NCI-H524 treated with DMSO at 0.1 percent for 48 hours (cell line): ENCODE measurements at regions not wholly inside any gene's neighbourhood (a gene's known extent, or its start where the extent isn't known, plus 50 kb on each side); places are given as distances from the start of the nearest gene placed in this dataset.

Source experiments
- DNase-seq: peaks from one replicate; lab custom pipeline; 2025; lab: John Stamatoyannopoulos, UW

DNA sequence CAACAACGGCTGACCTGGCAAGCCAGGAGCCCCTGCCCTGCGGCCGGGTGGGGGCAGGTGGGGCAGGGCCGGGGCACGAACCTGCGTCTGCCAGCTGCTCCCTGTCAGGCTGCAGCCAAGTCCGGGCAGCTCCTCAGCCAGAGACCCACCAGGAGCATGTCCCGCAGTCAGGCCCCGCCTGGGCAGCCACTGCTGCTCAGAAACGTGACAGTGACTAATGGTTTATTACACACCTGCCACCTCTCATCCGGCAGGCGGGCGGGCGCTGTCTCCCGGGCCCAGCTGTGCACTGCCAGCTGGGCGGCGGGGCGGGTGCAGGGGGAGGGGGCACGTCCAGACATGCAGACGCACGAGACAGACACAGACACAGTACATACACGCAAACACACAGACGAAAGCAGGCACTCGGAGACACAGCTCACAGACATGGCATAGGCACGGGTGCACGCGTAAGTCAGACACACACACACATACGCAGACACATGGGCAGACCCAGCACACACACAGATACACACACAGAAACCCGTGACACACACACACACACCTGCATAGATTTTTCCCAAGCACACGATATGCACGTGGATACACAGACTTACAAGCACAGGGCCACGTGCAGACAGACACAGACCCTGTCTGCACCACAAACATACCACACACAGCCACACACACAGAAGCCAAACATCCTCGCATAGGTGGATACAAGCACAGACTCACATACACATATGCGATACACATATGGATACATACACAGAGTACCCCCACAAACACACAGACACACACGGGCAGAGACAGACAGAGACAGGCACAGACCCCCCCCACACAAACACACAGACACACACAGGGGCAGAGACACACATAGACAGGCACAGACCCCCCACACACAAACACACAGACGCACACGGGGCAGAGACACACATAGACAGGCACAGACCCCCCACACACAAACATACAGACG is 248.3 kb upstream of the CIBAR2 start:
- DNase-seq = peak; percentile 92

DNA sequence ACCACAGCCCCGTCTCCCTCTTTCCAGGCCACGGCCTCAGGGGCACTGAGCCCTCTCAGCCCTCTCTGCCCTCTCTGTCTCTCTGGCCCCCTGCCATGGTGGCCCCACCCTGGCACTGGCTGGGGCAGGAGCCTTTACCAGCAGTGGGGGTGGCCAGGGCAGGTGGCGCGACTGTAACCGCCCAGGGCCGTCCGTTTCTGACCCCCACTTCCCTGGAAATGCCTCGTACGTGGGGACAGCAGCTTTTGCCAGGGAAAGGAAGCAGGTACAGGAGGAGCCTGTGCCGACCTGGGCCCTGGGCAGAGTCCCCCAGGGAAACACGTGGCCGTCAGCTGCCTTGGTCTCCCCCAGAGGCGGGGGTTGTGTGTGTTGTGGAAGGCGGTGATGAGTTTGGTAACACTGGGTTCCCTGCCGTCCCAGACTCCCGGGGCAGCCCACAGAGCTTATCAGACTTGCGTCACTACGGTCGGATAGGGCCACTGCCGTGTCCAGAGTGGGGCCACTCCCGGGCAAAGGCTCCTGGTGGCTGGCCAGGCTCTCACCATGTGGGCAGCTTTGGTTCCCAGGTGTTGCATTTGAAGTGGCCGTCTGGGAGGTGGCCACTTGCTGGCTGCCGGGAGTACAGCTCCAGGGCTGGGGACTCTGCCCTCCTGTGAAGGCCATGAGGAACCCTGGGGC is 249.3 kb upstream of the CIBAR2 start:
- no peak for DNase-seq

GRCh38 chr16:85362443-85362842 is 250.2 kb upstream of the CIBAR2 start:
- no peak for DNase-seq

DNA sequence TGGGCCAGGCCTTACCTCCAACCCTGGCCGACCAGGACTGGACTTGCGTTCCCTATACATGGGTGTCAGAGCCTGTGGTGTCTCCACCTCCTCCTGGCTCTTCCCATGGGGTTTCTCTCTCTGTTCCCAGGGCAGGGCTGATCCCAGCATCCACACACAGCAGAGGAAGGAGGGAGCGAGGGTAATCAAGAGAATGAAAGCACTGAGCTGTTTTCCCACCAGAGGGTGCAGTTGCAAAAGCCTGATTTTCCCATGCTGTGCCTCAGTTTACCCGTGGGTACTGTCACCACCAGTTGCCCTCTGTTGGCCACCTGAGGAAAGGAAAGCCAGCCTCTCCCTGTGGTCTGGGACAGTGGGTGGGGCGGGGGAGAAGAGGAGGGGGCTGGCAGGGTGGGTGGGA is 249.7 kb upstream of the GSE1 start:
- DNase-seq = no peak

DNA sequence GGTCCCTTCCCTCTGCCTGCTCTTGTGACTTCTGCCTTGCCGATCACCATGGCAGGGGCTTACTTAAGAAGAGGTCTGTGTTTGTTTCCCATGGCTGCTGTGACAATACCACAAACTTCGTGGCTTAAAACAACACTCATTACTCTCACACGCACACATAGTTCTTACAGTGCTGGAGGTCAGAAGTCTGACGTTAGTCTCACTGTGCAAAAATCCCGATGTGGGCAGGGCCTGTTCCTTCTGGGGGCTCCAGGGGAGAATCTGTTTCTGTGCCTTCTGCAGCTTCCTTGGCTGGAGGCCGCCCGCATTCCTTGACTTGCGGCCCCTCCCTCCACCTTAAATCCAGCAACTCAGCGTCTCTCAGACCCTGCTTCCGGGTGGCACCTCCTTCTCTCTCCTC is 249.2 kb upstream of the GSE1 start:
- no peak for DNase-seq

DNA sequence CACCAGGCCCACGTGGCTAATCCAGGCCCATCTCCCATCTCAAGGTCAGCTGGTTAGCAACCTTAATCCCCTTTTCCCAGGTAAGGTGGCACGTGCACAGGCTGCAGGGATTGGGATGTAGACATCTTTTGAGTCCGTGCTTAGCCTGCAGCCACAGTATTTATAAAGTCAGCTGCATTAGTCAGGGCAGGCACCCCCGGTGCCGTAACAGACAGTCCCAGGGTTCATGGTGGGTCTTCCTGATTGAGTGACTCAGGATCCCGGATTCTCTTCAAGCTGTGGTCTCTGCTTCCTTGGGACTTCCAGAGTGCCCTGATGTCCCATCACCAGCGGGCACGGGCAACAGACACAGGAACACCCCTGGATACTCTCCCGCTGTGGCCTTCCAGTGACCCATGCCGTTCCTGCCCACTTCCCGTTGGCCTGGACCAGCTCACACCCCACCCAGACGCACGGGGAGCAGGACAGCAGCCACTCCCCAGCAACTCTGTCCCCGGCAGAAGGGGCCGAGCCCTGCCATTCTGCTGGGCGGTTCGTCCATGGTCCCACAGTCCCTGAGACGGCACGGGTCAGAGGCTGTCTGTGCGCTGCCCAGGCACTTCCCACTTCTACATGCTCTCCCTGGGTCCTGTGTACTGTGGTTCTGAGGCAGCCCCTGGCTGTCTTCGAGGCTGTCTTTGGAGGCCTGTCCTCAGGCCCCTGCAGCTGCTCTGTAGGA is 248.6 kb upstream of the GSE1 start:
- DNase-seq = no peak

DNA sequence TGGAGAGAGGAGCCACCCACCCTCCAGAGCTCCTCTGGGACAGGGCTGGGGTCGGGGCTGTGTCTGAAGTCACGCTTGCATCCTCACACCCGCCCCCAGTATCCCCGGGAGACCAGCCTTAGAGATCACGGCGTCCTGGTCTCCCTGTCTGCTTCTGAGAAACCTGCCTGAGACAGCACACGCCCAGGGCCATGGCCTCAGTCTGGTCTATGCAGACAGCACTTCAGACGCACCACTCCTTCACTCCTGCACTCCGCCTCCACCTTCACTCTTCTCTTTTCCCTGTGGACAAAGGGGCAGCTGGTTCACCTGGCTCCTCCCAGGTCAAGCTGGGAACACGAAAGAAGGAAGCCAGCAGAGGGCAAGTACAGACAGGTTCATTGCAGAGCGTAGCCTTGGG is 248.0 kb upstream of the GSE1 start:
- DNase-seq = no peak

- peak; percentile 55 for DNase-seq
Observed at GRCh38 chr16:85366031-85366763, 246.9 kb upstream of the GSE1 start.

GRCh38 chr16:85367485-85367884 is 245.6 kb upstream of the GSE1 start:
- no peak for DNase-seq

DNA sequence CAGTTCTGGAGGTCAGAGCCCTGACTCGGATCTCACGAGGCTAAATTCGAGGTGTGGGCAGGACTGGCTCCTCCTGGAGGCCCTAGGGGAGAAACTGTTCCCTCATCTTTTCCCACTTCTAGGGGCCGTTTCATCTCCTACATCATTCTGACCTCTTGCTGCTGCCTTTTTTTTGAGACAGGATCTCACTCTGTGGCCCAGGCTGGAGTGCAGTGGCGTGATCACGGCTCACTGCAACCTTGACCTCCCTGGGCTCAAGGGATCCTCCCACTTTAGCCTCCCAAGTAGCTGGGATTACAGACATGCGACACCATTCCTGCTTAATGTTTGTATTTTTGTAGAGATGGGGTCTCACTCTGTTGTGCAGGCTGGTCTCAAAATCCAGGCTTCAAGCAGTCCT is 244.1 kb upstream of the GSE1 start:
- no peak for DNase-seq

DNA sequence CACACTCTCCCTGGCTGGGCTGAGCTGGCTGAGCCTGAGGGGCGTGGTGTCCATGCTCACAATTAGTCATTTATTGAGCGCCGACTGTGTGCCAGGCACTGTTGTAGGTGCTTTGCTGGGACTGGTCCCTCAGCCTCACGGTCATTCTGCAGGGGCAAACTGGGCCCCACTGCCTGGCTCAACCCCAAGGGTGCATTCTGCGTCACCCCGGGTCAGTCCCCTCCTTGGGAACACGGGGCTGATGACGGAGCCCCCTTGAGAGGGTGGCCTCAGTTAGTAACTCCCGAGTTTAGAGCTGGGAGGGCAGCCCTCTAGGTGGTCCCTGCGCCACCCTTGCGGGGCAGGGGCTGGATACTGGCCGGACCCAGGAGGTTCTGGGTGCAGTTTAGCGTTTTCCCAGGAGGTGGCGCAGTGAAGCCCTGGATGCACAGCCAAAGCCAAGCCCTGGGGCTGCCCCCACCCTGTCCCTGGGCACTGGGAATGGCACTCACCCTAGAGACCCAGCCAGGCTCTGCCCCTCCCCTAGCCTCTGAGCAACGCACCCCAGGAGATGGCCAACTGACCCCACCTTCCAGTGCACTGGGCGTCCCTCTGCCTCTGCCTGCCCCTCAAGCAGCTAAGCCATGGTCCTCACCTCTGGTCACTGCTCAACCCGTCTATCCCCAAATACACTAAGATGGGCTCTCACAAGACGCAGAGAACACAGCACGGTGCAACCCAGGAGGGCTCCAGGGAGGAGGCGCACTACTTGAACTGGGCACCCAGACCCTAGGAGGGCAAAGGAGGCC is 243.2 kb upstream of the GSE1 start:
- DNase-seq = no peak

DNA sequence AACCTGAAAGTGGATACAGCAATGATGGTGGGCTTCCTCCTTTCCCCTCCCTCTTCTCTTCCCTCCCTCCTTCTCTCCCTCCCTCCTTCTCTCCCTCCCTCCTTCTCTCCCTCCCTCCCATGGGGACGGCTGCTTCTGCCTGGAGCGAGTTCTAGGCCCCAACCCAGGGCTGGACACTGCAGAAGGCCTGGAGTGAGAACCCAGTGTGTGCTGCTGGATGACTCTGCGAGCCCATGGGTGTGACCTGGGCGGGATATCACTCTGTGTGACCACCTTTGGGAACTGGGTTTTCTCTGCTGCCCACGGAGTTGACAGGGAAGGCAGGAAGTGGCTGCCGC is 242.6 kb upstream of the GSE1 start:
- DNase-seq = no peak

GRCh38 chr16:85370881-85371651 is 242.1 kb upstream of the GSE1 start:
- DNase-seq = no peak

DNA sequence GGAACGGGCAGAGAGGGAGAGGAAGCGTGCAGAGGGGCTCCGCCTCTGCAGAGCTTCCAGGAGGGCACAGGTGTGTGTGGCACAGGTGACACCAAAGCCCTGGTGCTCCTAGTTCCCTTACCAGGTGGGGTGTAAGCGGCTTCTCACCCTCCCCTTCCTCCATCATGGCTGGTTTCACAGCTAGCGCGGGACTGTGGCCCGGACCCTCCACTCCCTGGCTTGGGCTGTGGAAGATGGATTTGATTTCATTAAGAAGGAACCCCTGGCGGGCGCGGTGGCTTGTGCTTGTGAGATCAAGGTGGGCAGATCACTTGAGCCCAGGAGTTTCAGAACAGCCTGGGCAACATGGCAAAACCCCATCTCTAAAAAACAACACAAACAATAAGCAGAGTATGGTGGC is 241.2 kb upstream of the GSE1 start:
- no peak for DNase-seq

DNA sequence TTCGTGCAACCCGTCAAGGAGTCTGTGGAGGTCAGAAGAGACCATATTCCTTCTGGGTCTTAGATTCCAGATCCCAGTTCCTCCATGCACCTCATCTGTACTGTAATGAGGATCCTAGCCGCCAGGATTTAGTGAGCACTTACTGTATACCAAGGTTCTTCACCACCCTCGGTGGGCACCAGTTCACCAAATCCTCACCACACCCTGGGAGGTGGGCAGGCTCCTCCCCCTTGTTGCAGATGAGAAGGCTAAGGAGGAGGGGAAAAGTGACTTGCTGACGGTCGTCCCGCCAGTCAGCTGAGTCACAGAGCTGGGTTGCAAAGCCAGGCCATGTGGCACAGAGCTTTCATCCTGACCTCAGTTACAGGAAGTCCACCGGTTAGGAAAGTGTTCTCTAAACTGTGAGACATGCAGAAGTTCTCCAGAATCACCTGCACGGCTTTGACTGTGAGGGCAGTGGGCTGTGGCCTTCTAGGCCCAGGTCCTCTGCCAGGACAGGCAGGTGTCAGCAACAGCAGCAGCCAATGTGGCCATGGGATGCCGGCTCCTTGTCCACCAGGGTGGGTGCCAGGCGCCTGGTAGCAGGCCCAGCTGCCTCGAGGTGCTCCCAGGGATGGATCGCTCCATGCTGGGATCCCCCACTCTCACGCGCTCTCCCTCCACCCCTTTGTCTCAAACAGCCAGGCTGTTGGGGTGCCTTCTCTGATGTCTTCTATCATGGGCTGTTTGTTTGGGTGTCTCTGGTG is 240.3 kb upstream of the GSE1 start:
- DNase-seq = no peak

GRCh38 chr16:85373741-85374570 is 239.2 kb upstream of the GSE1 start:
- no peak for DNase-seq

DNA sequence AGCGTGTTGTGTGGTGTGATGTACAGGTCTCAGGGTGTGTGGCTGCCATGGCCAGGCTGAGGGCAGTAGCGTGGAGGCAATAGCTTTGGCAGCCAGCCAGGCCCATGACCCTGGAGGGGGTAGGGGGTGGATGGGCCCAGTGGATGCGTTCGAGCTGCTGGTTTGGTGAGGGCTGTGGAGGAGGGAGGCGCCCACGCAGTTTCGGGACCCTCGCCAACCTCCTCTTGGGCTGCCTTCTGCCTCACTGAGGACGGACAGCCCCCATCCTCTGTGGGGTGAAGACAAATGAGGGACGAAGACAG is 238.6 kb upstream of the GSE1 start:
- no peak for DNase-seq

GRCh38 chr16:85375282-85375681 is 237.8 kb upstream of the GSE1 start:
- no peak for DNase-seq
